Epithelial cell of prostate (primary cell): ENCODE measurements at regions not wholly inside any gene's neighbourhood (a gene's known extent, or its start where the extent isn't known, plus 50 kb on each side); places are given as distances from the start of the nearest gene placed in this dataset.
A peak's percentile ranks its signal among the peaks of the same experiment; 100 is the strongest.

ENCODE experiments used
- DNase-seq: peaks from one replicate; pipeline ENCODE4 v3.0.0-alpha.2; 2011; ENCODE audit warnings: low read depth, low spot score
- H3K27ac ChIP-seq: fragments of 450-650 bp; 2 replicates; pipeline ENCODE4 v1.5.1; 2017; ENCODE audit warnings: mild to moderate bottlenecking

GRCh38 chr9:116027951-116028350 is 125.6 kb upstream of the PAPPA start:
- no peak overlapping the region for H3K27ac ChIP-seq
- no peak for DNase-seq

GRCh38 chr9:116030517-116030916 is 123.1 kb upstream of the PAPPA start:
- no peak for DNase-seq
- no peak overlapping the region for H3K27ac ChIP-seq

- H3K27ac ChIP-seq, result no peak overlapping the region
- no peak for DNase-seq
These were observed 120.7 kb upstream of the PAPPA start for GRCh38 chr9:116032683-116033440.

GRCh38 chr9:116039312-116039711 is 114.3 kb upstream of the PAPPA start:
- DNase-seq, result peak; percentile 16
- H3K27ac ChIP-seq, result no peak overlapping the region

GRCh38 chr9:116039893-116040292 is 113.7 kb upstream of the PAPPA start:
- no peak overlapping the region for H3K27ac ChIP-seq
- no peak for DNase-seq

- no peak for DNase-seq
- no peak overlapping the region for H3K27ac ChIP-seq
These were observed 111.3 kb upstream of the PAPPA start for GRCh38 chr9:116042321-116042720.

- no peak overlapping the region for H3K27ac ChIP-seq
- no peak for DNase-seq
These were observed 108.5 kb upstream of the PAPPA start for GRCh38 chr9:116045083-116045482.

GRCh38 chr9:116048081-116048480 is 105.5 kb upstream of the PAPPA start:
- no peak overlapping the region for H3K27ac ChIP-seq
- DNase-seq, result no peak

GRCh38 chr9:116049456-116049855 is 104.1 kb upstream of the PAPPA start:
- no peak for DNase-seq
- no peak overlapping the region for H3K27ac ChIP-seq

- H3K27ac ChIP-seq, result no peak overlapping the region
These were observed 102.1 kb upstream of the PAPPA start for GRCh38 chr9:116051528-116051927.

GRCh38 chr9:116055536-116055935 is 98.1 kb upstream of the PAPPA start:
- H3K27ac ChIP-seq, result no peak overlapping the region

More at GRCh38 chr9:116051528-116051927, 102.1 kb upstream of the PAPPA start:
- no peak for DNase-seq

GRCh38 chr9:116057371-116057770 is 96.2 kb upstream of the PAPPA start:
- no peak for DNase-seq
- no peak overlapping the region for H3K27ac ChIP-seq

More at GRCh38 chr9:116055536-116055935, 98.1 kb upstream of the PAPPA start:
- DNase-seq, result no peak

- DNase-seq, result no peak
- peak overlapping the region; percentile 1 for H3K27ac ChIP-seq
These were observed 95.2 kb upstream of the PAPPA start for GRCh38 chr9:116058421-116058820.

GRCh38 chr9:116059466-116059865 is 94.1 kb upstream of the PAPPA start:
- H3K27ac ChIP-seq, result no peak overlapping the region
- no peak for DNase-seq

- no peak for DNase-seq
- H3K27ac ChIP-seq, result no peak overlapping the region
These were observed 93.0 kb upstream of the PAPPA start for GRCh38 chr9:116060631-116061030.

- no peak for DNase-seq
- H3K27ac ChIP-seq, result no peak overlapping the region
These were observed 91.9 kb upstream of the PAPPA start for GRCh38 chr9:116061546-116062205.

GRCh38 chr9:116062206-116062550 is 91.4 kb upstream of the PAPPA start:
- H3K27ac ChIP-seq, result no peak overlapping the region
- DNase-seq, result no peak

GRCh38 chr9:116064970-116065369 is 88.6 kb upstream of the PAPPA start:
- no peak overlapping the region for H3K27ac ChIP-seq
- no peak for DNase-seq

GRCh38 chr9:116066221-116066620 is 87.4 kb upstream of the PAPPA start:
- DNase-seq, result no peak
- no peak overlapping the region for H3K27ac ChIP-seq

- no peak overlapping the region for H3K27ac ChIP-seq
- DNase-seq, result no peak
These were observed 86.0 kb upstream of the PAPPA start for GRCh38 chr9:116067566-116067965.

GRCh38 chr9:116070256-116070914 is 83.2 kb upstream of the PAPPA start:
- DNase-seq, result no peak
- no peak overlapping the region for H3K27ac ChIP-seq
